HS-27A (cell line): ENCODE measurements at regions not wholly inside any gene's neighbourhood (a gene's known extent, or its start where the extent isn't known, plus 50 kb on each side); places are given as distances from the start of the nearest gene placed in this dataset.

ENCODE experiments used
- DNase-seq: peaks from one replicate; pipeline ENCODE4 v3.0.0-alpha.2; 2012; ENCODE audit warnings: low read depth, missing footprints

DNA sequence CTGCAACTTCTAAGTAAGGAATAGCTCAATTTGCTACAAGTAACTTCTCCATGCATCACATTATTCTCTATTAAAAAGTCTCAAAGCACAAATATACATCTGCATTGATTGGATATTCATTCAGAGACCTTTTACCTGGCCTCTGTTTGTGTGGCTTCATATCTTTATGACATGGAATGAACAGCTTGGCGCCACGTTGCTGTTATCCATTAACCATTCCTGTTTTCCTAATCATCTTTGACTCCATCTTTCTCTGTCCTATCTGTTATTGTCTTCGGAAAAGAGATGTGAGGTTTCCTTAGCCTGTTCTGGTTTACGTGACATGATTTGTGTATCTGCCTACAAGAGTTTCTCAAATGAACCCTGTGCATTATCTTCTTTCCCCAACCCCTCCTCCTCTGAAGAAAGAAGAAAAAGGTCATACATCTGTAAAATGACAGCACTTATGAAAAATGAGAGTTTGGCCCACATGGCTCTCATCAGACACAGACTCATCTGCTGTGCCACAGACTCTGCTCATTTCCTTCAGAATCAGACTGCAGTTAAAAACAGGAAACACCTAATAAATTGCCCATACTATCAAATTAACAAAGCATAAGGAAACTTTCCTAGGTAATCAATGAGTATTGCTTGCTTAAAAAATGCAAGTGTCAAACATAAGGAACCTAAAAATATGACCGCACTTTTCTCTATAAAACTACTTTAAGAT is 347.6 kb upstream of the FAM241A start:
- no peak for DNase-seq

DNA sequence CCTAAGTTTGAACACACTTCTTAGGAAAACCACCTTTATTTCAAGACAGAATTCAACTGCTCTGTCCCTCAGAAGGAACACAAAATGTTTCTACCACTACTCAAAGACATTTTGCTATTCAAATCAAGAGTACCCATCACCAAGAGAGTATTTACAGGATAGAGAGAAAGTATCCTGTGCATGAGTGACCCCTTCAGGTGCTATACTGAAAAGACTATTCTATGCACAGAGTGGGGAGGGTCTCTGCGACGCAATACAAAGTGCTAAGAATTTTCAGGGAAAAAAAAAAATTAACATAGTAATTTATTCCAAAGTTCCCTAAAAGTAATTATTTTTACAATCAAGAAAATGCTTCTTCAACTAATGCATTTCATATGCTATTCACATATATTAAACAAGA is 346.4 kb upstream of the FAM241A start:
- DNase-seq: no peak

DNA sequence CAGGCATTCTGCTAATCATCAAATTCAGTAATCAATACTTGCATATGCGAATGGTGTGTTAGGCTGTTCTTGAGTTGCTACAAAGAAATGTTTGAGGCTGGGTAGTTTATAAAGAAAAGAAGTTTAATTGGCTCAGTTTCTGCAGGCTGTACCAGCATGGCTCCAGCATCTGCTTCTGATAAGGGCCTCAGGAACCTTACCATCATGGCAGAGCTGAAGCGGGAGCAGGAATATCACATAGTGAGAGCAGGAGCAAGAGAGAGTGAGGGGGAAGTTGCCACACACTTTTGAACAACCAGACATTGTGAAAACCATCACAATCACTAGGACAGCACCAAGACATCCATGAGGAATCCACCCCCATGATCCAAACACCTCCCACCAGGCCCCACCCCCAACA is 344.7 kb upstream of the FAM241A start:
- no peak for DNase-seq

DNA sequence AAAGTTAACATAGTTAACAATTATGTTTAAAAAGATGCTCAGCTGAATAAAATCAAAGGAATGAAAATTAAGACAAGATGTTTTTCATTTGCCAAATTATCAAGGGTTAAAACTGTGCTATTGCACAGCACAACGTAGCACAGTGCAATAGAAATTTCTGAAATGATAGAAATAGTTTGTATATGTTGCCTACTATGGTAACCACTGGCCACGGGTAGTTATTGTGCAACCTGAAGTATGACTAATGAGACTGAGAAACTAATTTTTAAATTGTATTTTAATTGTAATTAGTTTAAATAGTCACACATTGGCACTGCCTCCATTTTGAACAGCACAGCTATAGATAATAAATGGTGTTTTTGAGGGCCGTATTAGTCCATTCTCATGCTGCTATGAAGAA is 343.1 kb upstream of the FAM241A start:
- DNase-seq: no peak

DNA sequence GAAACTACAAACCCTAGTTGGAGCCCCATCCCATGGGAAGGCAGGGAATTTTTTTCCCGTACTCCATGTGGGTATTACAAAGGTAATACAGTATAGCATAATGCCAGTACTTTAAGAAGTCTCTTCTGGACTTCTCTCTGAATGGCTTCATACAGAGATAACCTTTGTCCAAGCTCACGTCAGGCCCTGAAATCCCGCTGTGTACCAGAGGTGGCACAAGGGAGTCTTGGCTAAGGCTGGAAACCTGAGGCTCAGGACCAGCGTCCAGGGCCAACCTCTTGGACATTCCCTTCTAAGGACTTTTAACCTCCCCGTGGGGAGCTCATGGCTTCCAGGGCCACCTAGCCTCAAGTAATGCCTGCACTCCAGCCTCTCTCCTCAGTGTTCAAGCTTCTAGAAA is 338.9 kb upstream of the FAM241A start:
- DNase-seq: no peak

DNA sequence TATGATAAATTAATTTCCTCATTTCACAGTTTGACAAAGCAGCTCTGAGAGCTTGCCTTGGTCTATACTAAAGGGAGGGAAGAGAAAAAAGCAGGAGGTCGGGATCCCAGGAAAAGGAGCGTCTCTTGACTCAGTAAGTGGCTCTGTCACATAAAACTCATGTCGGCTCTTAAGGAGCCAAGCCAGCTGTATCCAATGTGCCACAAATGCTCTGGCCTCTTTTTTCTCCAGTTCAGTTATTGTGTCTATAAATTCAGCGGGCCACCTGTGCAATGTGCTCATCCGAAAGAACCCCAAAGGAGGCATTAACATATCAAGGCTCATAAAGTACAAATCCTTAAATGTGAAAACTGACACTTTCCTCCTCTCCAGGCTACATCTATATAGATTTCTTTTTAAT is 337.7 kb upstream of the FAM241A start:
- no peak for DNase-seq

DNA sequence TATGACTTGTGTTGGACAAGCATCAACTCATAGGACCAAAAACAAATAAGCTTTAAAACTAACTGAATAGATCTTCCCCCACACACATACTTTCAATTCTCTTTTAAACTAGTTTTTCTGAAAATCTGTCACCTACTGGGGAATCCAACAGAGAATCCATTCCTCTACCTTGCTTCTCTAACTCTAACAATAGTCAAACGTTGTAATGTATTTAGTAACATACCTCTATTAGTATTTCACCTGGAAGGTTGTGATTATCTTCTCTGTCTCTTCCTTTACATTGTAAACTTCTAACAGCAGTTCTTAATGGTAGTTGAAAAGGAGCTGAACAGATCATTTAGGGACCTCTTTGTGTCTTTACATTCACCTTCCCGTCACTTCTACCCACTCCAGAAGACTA is 337.1 kb upstream of the FAM241A start:
- no peak for DNase-seq

DNA sequence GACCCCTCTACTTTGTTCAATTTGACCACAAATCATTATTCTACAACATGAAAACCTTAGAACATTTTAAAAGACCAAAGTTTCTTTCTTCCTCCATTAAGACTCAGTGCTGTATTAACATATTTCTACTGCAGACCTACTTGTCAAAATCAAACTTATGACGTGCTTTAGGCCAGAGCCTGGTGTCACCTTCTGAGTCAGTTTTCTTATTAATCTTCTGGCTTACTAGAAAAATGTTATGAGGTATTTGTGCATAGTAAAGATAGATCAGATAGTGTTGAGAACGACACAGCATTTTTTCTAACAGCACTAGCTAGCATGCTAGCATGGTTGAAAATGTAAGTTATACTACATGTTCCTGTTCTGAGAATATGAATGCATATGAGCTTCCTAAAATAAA is 333.6 kb upstream of the FAM241A start:
- DNase-seq: no peak

DNA sequence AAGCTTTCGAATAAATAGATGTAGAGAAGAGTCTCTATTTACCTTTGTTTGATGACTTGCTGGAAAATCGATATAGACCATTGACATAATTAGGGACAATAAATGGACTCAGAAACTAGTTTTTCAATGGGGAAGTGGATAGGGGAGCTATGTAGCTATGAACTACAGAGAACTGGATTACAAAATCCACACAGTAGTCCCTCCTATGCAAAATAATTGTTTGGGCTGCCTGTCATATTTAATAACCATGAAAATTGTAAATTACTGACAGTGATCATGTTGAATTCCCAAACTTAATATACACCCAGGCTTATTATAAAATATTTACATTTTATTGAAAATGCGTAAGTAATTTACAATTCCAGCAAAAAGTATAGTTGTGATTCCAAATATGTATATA is 333.1 kb upstream of the FAM241A start:
- DNase-seq: no peak

DNA sequence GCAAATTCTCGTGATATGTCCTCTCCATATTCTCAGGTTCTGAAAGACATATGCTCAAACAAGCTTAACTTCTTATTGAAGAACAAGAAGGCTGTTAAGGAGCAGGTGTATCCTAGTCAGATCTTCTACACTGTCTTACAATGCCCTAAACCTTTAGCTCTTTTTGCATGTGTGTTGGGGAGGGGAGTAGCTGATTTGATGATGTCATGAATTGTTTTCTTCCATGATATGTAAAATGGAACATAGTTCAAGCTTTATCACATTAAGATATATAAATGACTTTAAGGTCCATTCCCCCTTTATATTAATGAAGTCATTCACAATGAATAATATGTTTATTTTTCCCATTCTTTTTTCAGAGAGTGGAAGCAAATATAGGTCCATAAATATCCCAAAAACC is 332.5 kb upstream of the FAM241A start:
- no peak for DNase-seq

DNA sequence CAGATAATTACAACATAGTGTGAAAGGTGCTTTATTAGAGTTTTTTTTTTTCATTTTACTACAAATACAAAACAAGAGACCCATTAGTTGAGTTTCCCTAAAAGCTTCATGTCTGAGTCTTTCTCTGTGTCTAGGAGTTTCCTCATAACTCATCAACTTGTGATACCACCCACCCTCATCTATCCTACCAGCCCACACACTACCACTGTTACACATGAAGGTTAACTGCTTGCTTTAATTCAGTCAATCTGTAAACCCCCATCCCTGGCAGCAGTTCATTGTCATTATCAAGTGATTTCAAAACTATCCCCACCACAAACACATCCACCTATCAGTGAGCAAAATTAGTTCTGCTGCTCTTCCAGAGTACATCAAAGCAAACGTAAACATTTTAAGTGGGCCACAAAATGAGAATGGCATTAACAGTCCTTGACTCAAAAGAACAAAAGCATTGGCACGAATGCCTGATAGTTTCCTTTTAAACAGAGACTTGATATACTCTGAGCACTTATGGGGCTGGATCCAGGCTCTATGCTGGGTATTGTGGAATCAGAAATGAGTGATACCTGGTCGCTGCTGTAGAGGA is 331.6 kb upstream of the FAM241A start:
- DNase-seq: no peak

DNA sequence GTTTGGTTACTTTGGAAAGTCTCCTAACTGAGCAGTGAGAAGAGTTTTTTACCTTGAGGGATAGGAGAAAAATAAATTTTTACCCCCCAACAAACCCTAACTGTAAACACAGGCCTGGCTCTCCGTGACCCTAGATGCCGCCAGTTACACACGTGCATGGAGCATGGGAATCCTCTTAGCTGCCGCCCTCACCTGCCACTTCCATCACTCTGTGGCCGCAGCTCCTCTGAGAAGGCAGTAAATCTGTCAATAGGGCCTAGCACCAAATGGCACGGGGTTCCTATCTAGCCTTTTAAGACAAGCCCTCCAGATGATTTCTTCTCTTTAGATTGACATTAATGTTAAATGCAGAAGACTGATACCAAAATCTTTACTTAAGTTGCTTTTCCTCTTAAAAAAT is 330.3 kb upstream of the FAM241A start:
- no peak for DNase-seq

DNA sequence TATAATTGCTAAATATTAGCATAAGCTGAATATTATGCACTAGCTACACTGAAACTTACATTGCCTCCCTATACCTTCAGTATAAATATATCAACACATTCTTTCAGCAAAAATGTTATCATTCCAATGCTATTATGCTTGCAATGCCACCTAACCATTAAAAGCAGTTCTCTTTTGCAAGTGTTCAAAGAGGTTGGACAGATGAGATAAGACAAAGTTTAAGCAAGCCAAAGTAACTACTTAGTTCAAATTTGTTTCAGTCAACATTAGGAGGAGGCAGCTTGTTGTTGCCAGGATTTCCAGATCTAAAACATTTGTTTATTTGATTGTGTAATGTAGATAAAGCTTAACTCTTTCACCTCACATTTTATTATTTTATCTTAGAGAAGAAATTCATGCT is 323.9 kb upstream of the FAM241A start:
- DNase-seq: no peak

DNA sequence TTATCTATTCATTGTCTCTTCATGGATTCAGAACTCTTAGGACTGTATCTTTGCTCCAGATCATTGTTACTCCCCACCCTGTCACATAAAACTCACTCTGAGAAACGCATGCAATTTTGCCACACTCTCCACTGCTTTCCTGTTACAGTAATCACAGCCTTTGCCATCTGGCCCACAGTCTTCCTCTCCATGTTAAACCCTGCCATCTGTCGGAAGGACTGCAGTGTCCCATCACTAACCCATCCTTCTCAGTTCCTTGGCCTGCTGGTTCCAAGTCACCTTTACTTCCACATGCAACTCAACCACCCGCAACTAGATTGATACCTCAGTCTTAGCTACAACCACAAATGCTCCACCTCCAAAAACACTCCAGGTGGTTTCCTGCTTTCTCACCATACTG is 308.7 kb upstream of the FAM241A start:
- DNase-seq: no peak

DNA sequence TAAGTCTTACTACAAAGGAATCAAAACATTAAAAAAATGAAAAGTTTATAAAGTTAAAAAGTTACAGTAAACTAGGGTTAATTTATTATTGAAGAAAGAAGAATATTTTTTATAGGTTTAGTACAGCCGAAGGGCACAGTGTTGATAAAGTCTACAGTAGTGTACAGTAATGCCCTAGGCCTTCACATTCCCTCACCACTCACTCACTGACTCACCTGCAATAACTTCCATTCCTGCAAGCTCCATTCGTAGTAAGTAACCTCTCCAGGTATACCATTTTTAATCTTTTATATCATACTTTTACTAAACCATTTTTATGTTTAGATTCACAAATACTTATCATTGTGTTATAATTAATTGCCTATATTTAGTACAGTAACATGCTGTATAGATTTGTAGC is 307.5 kb upstream of the FAM241A start:
- DNase-seq: no peak

DNA sequence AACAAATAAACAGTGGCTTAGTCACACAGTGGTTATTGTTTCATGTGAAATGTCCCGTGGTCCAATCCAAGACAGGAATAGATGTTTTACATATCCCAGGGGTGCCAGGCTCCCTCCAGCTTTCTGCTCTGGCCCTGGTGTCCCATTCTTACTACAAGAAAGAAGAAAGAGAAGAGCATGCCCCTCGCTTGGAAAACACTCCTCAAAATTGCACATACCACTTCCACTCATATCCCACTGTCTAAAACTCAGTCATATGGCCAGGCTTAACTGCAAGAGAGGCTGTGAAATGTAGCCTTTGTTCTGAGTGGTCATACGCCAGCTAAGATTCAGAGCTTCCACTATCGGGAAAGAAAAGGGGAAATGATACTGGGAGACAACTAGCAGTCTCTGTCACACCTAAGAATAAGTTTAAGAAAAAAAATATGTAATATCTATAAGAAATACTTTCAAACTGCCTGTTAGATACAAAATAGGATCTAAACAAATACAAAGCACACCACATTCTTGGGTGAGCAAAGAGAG is 306.8 kb upstream of the FAM241A start:
- DNase-seq: no peak

DNA sequence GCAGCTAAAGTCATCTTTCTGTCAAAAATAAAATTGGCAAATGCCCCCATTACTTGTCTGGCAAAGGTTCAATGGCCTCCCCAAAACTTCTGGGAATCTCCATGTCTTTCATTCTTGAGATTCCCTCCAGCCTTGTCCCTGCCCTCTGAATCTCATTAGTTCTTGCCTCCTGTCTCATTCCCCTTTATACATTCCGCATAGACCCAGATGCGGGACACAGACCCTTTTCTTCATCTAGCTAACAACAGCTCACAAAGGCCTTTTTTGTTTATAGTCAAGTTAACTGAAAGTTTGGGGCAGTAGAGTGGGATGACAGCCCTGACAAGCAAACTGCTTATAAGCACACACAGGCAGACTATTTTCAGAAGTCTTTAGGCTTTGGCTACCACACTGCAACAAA is 306.1 kb upstream of the FAM241A start:
- no peak for DNase-seq

DNA sequence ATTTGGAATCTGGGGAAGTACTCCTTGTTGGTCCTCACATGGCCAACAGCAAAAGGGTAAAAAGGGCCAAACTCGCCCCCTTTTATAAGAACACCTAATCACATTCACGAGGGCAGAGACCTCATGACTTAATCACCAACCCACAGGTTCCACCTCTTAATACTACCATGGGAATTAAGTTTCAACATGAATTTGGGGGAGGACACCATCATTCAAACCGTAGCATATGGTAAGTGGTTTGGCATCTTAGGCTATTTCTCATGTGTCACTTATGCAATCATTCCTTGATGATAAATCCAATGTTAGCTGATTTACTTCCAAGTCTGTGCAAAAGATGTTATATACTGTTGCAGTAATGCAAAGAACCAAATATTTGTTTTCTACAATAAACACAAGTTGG is 302.9 kb upstream of the FAM241A start:
- no peak for DNase-seq

DNA sequence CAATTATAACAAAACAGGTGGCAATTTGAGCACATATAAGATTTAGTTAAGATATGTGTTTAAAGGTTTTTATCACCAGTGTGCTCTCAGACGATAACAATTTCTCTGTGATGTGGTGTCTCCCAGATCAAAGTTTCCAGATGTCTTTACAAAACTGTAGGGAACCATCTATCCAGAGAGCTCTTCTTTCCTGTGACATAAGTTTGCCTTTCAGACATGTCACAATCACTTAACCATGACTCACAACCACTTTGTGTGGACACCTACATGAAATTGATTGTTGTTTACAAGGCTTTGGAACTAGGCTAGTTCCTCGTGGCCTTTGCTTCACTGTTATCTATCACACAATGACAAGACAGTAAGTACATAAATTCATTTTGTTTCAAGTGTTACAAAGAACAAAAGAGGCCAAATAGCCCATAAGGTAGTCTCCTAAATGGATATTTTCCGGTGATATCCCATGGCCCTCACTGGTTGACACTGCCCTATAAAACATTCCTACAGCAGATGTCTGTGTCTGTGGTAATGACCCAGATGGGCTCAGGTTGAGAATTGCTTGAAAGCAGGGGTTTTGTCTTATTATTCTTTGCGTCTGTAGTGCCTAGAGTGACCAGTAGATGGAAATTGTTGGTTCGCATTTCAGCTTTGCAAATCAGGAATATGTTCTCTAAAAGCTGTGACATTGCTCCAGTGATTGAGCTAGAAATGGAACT is 297.8 kb upstream of the FAM241A start:
- DNase-seq: no peak

DNA sequence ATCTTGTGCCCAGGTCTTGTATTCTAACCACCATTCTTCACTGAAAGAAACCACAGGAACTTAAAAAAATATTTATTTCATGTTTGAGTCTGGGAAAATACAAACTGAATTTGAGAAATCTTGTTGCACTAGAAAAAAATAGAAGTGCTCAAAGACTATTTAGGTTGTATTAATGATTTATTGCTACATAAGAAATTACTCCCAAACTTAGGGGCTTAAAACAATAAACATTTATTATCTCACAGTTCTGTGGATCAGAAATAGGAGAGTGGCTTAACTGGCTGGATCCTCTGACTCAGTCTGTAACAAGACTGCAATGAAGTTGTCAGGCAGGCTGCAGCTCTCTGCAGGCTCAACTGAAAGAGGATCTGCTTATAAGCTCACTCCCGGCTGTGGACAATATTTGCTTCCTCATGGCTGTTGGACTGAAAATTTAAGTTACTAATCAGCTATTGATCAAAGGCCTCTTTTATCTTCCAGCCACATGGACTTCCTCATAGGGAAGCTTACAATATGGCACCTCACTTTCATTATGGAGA is 295.4 kb upstream of the FAM241A start:
- no peak for DNase-seq

DNA sequence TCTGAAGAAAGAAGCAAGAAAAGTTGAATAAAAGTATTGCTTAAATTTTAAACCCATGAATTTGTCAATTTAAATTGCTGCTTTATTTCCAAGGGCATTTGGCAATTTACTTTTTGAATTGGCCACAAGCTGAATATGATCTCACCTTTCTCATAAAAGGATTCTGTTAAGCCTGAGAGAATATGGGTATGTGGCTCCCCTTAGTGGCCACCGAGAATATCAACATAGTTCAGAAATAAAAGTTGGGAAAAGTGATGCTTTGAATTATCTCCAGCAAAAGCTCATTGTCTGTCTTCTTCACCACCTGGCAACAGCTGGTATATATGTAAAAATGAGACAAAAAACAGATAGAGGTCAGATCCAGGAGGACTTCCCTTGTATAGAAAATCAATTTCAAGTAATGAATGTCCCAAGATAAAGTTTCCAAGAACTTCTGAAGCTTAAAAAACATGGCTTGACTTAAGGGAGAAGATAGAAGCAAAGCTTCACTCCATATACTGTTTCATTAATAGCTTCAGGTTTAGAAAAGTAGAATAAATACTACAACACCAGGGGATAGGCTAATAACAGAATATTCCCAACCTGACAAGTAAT is 290.7 kb upstream of the FAM241A start:
- DNase-seq: no peak

DNA sequence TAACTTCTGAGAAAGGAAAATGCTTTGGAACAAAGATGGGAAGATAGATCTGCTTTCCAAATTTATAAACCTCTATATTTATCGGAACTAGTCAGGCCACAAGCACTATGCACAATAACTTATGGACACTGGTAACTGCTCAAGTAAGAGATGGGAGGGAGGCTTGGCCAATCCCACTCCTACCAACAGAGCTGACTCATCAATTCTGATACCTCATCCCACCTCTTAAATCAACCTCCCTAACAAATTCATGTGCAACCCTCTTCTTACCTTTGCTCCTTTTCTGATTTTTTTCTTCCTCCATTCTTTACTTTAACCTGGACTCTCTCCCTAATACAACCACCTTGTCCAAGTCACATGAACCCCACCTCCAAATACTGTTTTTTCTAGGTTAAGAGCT is 289.9 kb upstream of the FAM241A start:
- no peak for DNase-seq

DNA sequence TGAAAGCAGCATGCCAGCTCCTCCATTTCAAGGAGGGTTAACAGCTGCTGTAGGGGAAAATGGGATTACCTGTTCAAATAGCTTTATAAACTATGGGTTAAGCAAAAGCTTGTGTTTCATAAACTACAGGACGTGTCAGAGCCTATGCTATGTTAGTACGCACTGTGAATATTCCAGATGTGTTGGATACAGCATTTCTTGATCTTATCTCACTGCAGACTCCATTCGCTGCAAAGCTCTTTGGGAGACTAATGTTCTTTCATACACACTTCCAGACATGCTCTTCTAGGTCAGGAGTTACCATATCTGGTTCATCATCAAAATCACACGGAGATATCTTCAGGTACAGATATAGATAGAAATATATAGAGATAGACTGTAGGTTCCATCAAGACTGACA is 281.2 kb upstream of the FAM241A start:
- no peak for DNase-seq
